Epithelial cell of proximal tubule (primary cell): ENCODE measurements at regions not wholly inside any gene's neighbourhood (a gene's known extent, or its start where the extent isn't known, plus 50 kb on each side); places are given as distances from the start of the nearest gene placed in this dataset.

Source experiments
- DNase-seq: peaks from one replicate; pipeline ENCODE4 v3.0.0-alpha.2; 2011; ENCODE audit warnings: low read depth
- H3K4me3 ChIP-seq: 2 replicates; pipeline ENCODE4 v1.5.1; 2011; ENCODE audit warnings: low read depth, mild to moderate bottlenecking, low read length
- CTCF ChIP-seq: conservative IDR thresholded peaks from 2 replicates; pipeline ENCODE4 v1.5.1; 2012; ENCODE audit warnings: low read depth, mild to moderate bottlenecking, low read length

GRCh38 chr2:53018825-53019425 lies 748.7 kb upstream of the CHAC2 start:
- DNase-seq = no peak
- peak; percentile 55 for TF ChIP-seq CTCF
- H3K4me3 ChIP-seq = no peak overlapping the region

DNA sequence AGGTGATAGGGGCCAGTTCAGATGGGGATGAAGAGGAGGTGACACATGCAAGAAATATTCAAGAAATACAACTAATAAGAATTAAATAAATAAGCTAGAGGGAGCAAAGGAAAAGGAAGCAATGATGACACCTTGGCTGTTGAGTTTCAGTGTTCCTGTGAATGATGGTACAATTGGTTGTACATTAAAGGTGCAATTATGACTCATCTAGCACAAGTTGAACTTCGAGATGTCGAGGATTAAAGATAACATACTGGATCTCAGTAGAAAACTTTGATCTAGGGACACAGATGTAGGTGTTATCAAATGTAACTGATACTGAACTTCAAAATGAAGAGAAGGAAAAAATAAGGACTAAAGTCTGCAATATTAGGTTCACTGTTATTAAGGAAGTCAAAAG lies 760.6 kb upstream of the CHAC2 start:
- no peak overlapping the region for H3K4me3 ChIP-seq
- DNase-seq = no peak
- TF ChIP-seq CTCF = no peak

DNA sequence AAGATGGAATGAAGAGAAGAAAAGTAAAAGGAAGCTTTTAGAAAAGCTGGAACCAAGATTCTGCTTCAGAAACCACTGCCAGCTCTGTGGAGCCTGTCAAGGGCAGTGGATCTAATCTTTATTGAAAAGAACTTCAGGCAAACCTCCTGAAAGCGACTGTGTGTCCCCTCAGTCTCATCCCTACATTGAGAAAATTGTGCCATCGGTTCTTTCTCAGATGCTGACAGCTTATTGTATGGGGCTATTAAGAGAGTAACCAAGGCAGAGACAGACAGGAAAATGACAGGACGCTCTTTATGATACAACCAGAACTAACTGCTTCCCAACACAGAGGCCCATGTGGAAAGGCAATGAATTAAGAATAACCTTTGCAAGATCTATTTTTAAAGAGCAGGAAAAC lies 763.2 kb upstream of the CHAC2 start:
- H3K4me3 ChIP-seq = no peak overlapping the region
- DNase-seq = no peak
- TF ChIP-seq CTCF = no peak

DNA sequence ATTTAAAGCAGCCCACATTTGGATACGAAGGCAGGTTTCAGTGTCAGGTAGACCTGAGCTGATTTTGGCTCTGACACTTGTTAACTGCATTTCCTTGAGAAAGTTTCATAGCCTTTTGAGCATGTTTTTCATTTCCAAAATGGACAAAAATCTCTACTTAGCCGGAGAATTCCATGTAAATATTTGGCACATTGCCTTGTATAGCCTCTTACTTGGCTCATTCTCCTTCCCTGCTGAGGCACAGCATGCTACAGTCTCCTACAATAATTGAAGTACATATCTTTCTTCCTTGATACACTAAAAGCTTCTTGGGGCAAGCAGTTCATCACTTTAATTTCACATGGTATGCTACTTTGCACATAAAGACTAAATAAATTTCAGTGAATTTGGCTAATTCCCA lies 772.2 kb upstream of the CHAC2 start:
- no peak for TF ChIP-seq CTCF
- no peak overlapping the region for H3K4me3 ChIP-seq
- DNase-seq = no peak

DNA sequence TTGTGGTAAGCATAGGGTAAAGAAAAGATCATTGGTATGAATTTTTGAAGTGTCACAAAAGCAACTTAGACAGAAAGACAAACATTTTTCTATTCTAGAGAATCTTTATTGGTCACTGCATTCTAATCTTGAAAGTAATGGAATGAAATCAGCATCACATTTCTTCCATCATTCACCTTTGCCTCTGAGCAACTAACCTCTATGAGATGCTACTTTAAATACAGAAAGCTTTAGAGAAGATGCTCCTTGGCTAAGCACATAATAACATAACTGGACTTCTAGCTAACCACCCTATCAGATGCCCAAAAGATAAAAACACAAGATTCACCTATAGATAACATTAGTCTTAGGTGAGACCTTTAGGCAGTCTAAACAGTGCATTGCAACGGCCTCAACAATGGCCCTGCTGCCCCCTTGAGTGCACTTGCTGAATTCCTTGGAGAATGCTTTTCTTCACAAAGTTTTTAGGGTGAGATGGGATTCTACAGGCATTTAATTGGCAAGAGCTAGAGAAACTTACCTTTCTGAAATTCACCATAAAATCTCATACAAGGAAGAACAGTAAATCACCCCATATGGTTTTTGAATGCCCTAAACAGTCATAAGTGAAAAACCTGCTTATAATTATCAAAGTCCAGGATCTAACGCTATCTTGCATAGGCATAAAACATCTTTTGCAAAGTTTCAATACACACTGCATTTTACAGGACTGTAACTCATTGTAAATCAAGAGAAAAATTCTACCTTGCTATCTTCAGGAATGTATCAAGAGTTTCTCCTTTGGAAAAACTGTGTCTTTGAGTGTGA lies 791.3 kb upstream of the CHAC2 start:
- no peak overlapping the region for H3K4me3 ChIP-seq
- TF ChIP-seq CTCF = peak; percentile 76
- no peak for DNase-seq

- H3K4me3 ChIP-seq = no peak overlapping the region
- no peak for DNase-seq
Observed at GRCh38 chr2:52974127-52974526, 793.5 kb upstream of the CHAC2 start.

More at GRCh38 chr2:52974127-52974526, 793.5 kb upstream of the CHAC2 start:
- no peak for TF ChIP-seq CTCF
